Endothelial cell of umbilical vein (primary cell): ENCODE measurements at regions not wholly inside any gene's neighbourhood (a gene's known extent, or its start where the extent isn't known, plus 50 kb on each side); places are given as distances from the start of the nearest gene placed in this dataset.

ENCODE experiments used
- EZH2 ChIP-seq: IDR thresholded peaks from 2 replicates; pipeline ENCODE4 v1.6.1; 2012; ENCODE audit warnings: borderline replicate concordance, low read depth, mild to moderate bottlenecking, moderate library complexity, low read length, inconsistent platforms; ENCODE audit not compliant: severe bottlenecking
- FOS ChIP-seq: IDR thresholded peaks from 2 replicates; pipeline ENCODE4 v1.6.1; 2011; ENCODE audit warnings: mild to moderate bottlenecking, low read length, moderate library complexity, borderline replicate concordance; ENCODE audit not compliant: insufficient read depth
- GATA2 ChIP-seq: IDR thresholded peaks from 2 replicates; pipeline ENCODE4 v1.7.0; 2011; ENCODE audit warnings: low read depth, mild to moderate bottlenecking, moderate library complexity, mixed read lengths, low read length; ENCODE audit not compliant: insufficient read length, insufficient read depth
- JUN ChIP-seq: IDR thresholded peaks from 2 replicates; pipeline ENCODE4 v1.6.1; 2011; ENCODE audit warnings: borderline replicate concordance, low read depth; ENCODE audit not compliant: insufficient read length, insufficient read depth
- MYC ChIP-seq: IDR thresholded peaks from one replicate; pipeline ENCODE4 v1.6.1; 2011; ENCODE audit warnings: mild to moderate bottlenecking, low read depth, low read length
- POLR2A ChIP-seq: IDR thresholded peaks from 2 replicates; pipeline ENCODE4 v1.6.1; 2012; ENCODE audit warnings: low read depth, mild to moderate bottlenecking, control low read depth, low read length
- POLR2AphosphoS5 ChIP-seq: IDR thresholded peaks from 2 replicates; pipeline ENCODE4 v1.6.1; 2012; ENCODE audit warnings: low read depth, mild to moderate bottlenecking, control low read depth, low read length, moderate library complexity; ENCODE audit not compliant: insufficient read depth
- TF ChIP-seq, protein P1 (sequence below), 2 donors: IDR thresholded peaks; 1 replicate in 1 of 2; 2 replicates in 1 of 2; pipeline ENCODE4 v1.5.1; 2011; ENCODE audit warnings: low read length in 2 of 2, mild to moderate bottlenecking in 2 of 2, moderate library complexity in 2 of 2, control low read depth in 1 of 2, inconsistent platforms in 1 of 2, low read depth in 1 of 2; ENCODE audit not compliant: insufficient read depth in 1 of 2; ENCODE audit errors: extremely low read depth in 1 of 2
- TF ChIP-seq, protein P2 (sequence below): IDR thresholded peaks from 2 replicates; pipeline ENCODE4 v1.6.1; 2011; ENCODE audit not compliant: insufficient read depth, insufficient read length

GRCh38 chr2:161049559-161049958, 110.7 kb upstream of the TANK start:
- TF ChIP-seq, protein P1, sequence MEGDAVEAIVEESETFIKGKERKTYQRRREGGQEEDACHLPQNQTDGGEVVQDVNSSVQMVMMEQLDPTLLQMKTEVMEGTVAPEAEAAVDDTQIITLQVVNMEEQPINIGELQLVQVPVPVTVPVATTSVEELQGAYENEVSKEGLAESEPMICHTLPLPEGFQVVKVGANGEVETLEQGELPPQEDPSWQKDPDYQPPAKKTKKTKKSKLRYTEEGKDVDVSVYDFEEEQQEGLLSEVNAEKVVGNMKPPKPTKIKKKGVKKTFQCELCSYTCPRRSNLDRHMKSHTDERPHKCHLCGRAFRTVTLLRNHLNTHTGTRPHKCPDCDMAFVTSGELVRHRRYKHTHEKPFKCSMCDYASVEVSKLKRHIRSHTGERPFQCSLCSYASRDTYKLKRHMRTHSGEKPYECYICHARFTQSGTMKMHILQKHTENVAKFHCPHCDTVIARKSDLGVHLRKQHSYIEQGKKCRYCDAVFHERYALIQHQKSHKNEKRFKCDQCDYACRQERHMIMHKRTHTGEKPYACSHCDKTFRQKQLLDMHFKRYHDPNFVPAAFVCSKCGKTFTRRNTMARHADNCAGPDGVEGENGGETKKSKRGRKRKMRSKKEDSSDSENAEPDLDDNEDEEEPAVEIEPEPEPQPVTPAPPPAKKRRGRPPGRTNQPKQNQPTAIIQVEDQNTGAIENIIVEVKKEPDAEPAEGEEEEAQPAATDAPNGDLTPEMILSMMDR (IDR thresholded peaks at IDR 0.05; ENCODE audit: extremely low read depth in 1 of 2, insufficient read depth in 1 of 2, low read depth in 1 of 2, low read length in 2 of 2) = no peak
- no peak for TF ChIP-seq JUN
- no peak for TF ChIP-seq POLR2A
- TF ChIP-seq POLR2AphosphoS5 = no peak
- TF ChIP-seq EZH2 = no peak
- TF ChIP-seq FOS = no peak
- TF ChIP-seq MYC = no peak
- TF ChIP-seq, protein P2, sequence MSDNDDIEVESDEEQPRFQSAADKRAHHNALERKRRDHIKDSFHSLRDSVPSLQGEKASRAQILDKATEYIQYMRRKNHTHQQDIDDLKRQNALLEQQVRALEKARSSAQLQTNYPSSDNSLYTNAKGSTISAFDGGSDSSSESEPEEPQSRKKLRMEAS = no peak
- TF ChIP-seq GATA2 = no peak
